ELF-1 (cell line): ENCODE measurements at regions not wholly inside any gene's neighbourhood (a gene's known extent, or its start where the extent isn't known, plus 50 kb on each side); places are given as distances from the start of the nearest gene placed in this dataset.

Experiments used
- DNase-seq: peaks from one replicate; pipeline ENCODE4 v3.0.0-alpha.2; 2016; ENCODE audit warnings: low read depth, low spot score

- no peak for DNase-seq
These were observed 1183.1 kb upstream of the PCDH20 start for GRCh38 chr13:62598708-62599107.

- DNase-seq: no peak
These were observed 1180.3 kb upstream of the PCDH20 start for GRCh38 chr13:62595976-62596375.

- DNase-seq: no peak
These were observed 1178.2 kb upstream of the PCDH20 start for GRCh38 chr13:62593804-62594203.

GRCh38 chr13:62583466-62583865, 1167.8 kb upstream of the PCDH20 start:
- DNase-seq: no peak

GRCh38 chr13:62578402-62578801, 1162.8 kb upstream of the PCDH20 start:
- no peak for DNase-seq

GRCh38 chr13:62564770-62565169, 1149.1 kb upstream of the PCDH20 start:
- no peak for DNase-seq

- no peak for DNase-seq
These were observed 1147.6 kb upstream of the PCDH20 start for GRCh38 chr13:62563251-62563650.

GRCh38 chr13:62556978-62557377, 1141.3 kb upstream of the PCDH20 start:
- no peak for DNase-seq

- peak; percentile 1 for DNase-seq
These were observed 1135.9 kb upstream of the PCDH20 start for GRCh38 chr13:62551588-62551987.

GRCh38 chr13:62544928-62545327, 1129.3 kb upstream of the PCDH20 start:
- no peak for DNase-seq

- DNase-seq: no peak
These were observed 1121.9 kb upstream of the PCDH20 start for GRCh38 chr13:62537593-62537992.

- no peak for DNase-seq
These were observed 1110.0 kb upstream of the PCDH20 start for GRCh38 chr13:62525652-62526051.

GRCh38 chr13:62524498-62524897, 1108.8 kb upstream of the PCDH20 start:
- DNase-seq: no peak

- DNase-seq: no peak
These were observed 1108.4 kb upstream of the PCDH20 start for GRCh38 chr13:62524061-62524460.

GRCh38 chr13:62512194-62513141, 1096.8 kb upstream of the PCDH20 start:
- peak; percentile 59 for DNase-seq

GRCh38 chr13:62510906-62511655, 1095.4 kb upstream of the PCDH20 start:
- DNase-seq: no peak

GRCh38 chr13:62502588-62502987, 1086.9 kb upstream of the PCDH20 start:
- no peak for DNase-seq

- DNase-seq: no peak
These were observed 1074.1 kb upstream of the PCDH20 start for GRCh38 chr13:62489731-62490130.

GRCh38 chr13:62483774-62484173, 1068.1 kb upstream of the PCDH20 start:
- no peak for DNase-seq

- DNase-seq: no peak
These were observed 1066.7 kb upstream of the PCDH20 start for GRCh38 chr13:62482351-62482750.

GRCh38 chr13:62473944-62474237, 1058.2 kb upstream of the PCDH20 start:
- peak; percentile 2 for DNase-seq

- DNase-seq: no peak
These were observed 1057.7 kb upstream of the PCDH20 start for GRCh38 chr13:62473190-62473943.
